Left ventricle myocardium inferior (tissue), 1 donor: ENCODE measurements at regions not wholly inside any gene's neighbourhood (a gene's known extent, or its start where the extent isn't known, plus 50 kb on each side); places are given as distances from the start of the nearest gene placed in this dataset.

Experiments
- DNase-seq: peaks from one replicate; pipeline ENCODE4 v3.0.0-alpha.2; 2020
- H3K27ac ChIP-seq: fragments of 200-600 bp; replicated peaks from 2 replicates; pipeline ENCODE4 v1.8.0; 2021
- H3K27me3 ChIP-seq: fragments of 200-600 bp; 2 replicates; pipeline ENCODE4 v1.8.0; 2021; ENCODE audit warnings: low read depth
- H3K36me3 ChIP-seq: fragments of 200-600 bp; 2 replicates; pipeline ENCODE4 v1.8.0; 2021
- H3K4me1 ChIP-seq: fragments of 200-600 bp; 2 replicates; pipeline ENCODE4 v1.8.0; 2021
- H3K4me3 ChIP-seq: fragments of 200-600 bp; 2 replicates; pipeline ENCODE4 v1.8.0; 2021; ENCODE audit warnings: mild to moderate bottlenecking, moderate library complexity
- H3K9me3 ChIP-seq: fragments of 200-600 bp; replicated peaks from 2 replicates; pipeline ENCODE4 v1.8.0; 2021
- intact Hi-C: fragments of 100-400 bp; cut with micrococcal nuclease; formaldehyde crosslinking; loops from one replicate; pipeline ENCODE4 v1.11.0; 2022
- TF ChIP-seq, protein P1 (sequence below): fragments of 200-600 bp; IDR thresholded peaks from 2 replicates; pipeline ENCODE4 v1.8.0; 2021; ENCODE audit warnings: antibody characterized with exemption, mild to moderate bottlenecking, borderline replicate concordance
- donor health status: DM: no; HTN: yes; CAD: no; lungs with severe emphysema.

DNA sequence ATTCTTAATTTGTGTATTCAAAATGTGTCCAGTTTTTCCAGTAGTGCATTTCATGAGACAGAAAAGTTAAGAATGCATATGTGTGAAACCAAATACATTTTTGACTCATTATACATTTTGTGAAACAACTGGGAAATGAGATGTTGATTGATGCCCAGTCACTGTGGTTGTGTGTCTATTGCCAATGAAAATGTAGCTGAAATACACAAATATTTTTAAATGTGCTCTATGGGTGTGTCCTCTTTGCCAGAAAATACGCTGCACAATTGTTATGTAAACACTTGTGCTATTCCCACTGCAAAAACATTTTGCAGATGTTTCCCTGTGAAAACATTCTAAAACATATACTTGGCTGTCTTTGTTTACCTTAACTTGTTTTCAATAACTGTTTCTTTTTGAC is 395.2 kb downstream of the TFEC start:
- TF ChIP-seq, protein P1, sequence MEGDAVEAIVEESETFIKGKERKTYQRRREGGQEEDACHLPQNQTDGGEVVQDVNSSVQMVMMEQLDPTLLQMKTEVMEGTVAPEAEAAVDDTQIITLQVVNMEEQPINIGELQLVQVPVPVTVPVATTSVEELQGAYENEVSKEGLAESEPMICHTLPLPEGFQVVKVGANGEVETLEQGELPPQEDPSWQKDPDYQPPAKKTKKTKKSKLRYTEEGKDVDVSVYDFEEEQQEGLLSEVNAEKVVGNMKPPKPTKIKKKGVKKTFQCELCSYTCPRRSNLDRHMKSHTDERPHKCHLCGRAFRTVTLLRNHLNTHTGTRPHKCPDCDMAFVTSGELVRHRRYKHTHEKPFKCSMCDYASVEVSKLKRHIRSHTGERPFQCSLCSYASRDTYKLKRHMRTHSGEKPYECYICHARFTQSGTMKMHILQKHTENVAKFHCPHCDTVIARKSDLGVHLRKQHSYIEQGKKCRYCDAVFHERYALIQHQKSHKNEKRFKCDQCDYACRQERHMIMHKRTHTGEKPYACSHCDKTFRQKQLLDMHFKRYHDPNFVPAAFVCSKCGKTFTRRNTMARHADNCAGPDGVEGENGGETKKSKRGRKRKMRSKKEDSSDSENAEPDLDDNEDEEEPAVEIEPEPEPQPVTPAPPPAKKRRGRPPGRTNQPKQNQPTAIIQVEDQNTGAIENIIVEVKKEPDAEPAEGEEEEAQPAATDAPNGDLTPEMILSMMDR: no peak
- Histone ChIP-seq H3K9me3 (no peaks in the 10 kb centered on the region), H3K4me1 (no peaks in the 10 kb centered on the region), H3K4me3 (no peak overlapping the region), H3K36me3 (no peaks in the 10 kb centered on the region), H3K27ac (no peak overlapping the region), H3K27me3 (no peaks in the 10 kb centered on the region)
- no peak for DNase-seq
- intact Hi-C loops: no loop called here

DNA sequence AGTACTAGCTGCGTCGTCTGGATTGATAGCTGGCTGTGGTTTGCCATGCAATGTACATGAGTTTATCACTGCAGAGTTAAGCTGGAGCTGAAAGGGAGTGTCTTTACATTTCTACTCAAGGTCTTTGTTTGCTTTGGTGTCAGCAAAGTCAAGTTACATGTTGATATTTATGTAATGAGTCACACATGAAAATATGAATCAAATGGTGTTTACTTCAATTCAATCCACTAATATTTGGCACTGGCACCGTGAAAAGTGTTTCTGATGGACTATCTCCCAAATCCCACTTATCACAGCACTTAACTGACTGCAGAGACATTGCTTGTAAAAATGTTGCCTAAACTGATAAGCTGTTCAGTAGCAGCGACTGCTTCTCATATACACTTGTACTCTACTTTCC is 395.9 kb downstream of the TFEC start:
- Histone ChIP-seq H3K4me1 (no peaks in the 10 kb centered on the region), H3K27me3 (no peaks in the 10 kb centered on the region), H3K27ac (no peak overlapping the region), H3K9me3 (no peaks in the 10 kb centered on the region), H3K4me3 (no peak overlapping the region), H3K36me3 (no peaks in the 10 kb centered on the region)
- DNase-seq: no peak
- TF ChIP-seq, protein P1: no peak
- intact Hi-C loops: no loop called here

DNA sequence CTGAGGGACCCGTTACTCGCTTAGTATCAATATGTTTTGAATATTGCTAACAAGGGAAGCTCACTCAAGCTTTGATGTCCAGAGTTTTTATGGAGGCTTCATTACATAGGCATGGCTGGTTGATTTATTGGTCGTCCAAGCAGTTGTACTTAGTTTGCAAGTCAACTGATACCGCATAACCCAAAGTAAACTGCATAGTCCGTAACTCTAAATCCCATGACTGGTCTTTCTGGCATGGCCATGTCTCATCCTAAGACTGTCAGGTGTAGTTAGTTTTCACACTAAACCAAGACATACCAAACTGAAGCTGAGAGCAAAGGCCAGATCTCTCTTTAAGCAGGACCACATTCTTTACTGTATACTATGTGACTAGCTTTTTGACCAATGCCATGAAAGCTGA is 397.9 kb downstream of the TFEC start:
- H3K4me1 ChIP-seq: no peaks in the 10 kb centered on the region
- no peaks in the 10 kb centered on the region for H3K27me3 ChIP-seq
- H3K4me3 ChIP-seq: no peak overlapping the region
- H3K36me3 ChIP-seq: no peaks in the 10 kb centered on the region
- DNase-seq: no peak
- no peaks in the 10 kb centered on the region for H3K9me3 ChIP-seq
- TF ChIP-seq, protein P1: no peak
- H3K27ac ChIP-seq: no peak overlapping the region
- intact Hi-C loops: no loop called here

DNA sequence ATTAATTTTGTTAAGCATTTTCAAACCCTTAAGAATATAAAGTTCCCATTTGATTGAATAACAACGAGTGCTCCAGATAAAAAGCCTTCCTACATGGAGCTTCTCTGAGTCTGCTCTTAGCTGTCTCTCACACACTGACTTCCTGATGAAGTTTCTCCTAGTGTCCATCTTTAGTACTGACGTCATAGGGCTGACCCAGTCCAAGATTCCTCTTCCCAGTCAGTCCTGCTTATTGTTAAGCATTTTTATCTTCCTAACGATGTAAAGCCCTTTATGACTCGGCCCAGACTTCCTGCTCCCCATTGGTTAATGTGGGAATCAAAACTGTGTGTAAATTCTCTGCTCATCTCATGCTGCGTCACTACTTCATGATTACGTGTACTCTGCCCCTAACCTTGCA is 398.8 kb downstream of the TFEC start:
- Histone ChIP-seq H3K4me1 (no peaks in the 10 kb centered on the region), H3K36me3 (no peaks in the 10 kb centered on the region), H3K9me3 (no peaks in the 10 kb centered on the region), H3K4me3 (no peak overlapping the region), H3K27ac (no peak overlapping the region), H3K27me3 (no peaks in the 10 kb centered on the region)
- DNase-seq: no peak
- intact Hi-C loops: no loop called here
- TF ChIP-seq, protein P1: no peak

DNA sequence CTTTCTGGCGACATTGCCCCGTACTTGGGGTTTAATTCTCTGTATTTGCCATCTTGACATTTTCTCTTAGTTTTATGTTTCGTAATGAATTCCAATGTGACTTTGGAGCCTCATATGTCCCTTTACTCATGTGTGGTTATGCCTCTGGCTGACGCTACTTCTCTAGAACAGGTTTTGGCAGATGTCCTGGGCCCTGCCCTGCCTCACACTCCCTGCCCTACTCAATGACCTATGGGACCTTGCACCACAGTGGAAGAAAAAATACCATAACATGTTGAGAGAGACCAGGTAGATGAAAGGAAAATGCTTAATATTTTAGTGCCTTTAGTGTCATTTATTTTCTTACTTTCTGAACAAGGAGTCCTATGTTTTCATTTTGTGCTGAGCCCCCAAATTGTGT is 400.5 kb downstream of the TFEC start:
- DNase-seq: no peak
- intact Hi-C loops: no loop called here
- H3K27me3 ChIP-seq: no peaks in the 10 kb centered on the region

More for the DNA sequence above, 400.5 kb downstream of the TFEC start:
- H3K9me3 ChIP-seq: no peaks in the 10 kb centered on the region
- H3K4me3 ChIP-seq: no peak overlapping the region
- no peaks in the 10 kb centered on the region for H3K36me3 ChIP-seq
- H3K4me1 ChIP-seq: no peaks in the 10 kb centered on the region
- H3K27ac ChIP-seq: no peak overlapping the region
- TF ChIP-seq, protein P1: no peak
